Fibroblast of villous mesenchyme (primary cell): ENCODE measurements at regions not wholly inside any gene's neighbourhood (a gene's known extent, or its start where the extent isn't known, plus 50 kb on each side); places are given as distances from the start of the nearest gene placed in this dataset.
"Not testable (repeated sequence)": the region's sequence is repeated elsewhere in the genome, so short reads cannot be mapped to it uniquely, and the experiment has no call there.

ENCODE experiments used
- DNase-seq: peaks from one replicate; pipeline ENCODE4 v3.0.0-alpha.2; 2010; ENCODE audit warnings: low read depth
- H3K4me3 ChIP-seq: 2 replicates; pipeline ENCODE4 v1.5.1; 2011; ENCODE audit warnings: low read depth, mild to moderate bottlenecking, low read length
- CTCF ChIP-seq: IDR thresholded peaks from 2 replicates; pipeline ENCODE4 v1.5.1; 2012; ENCODE audit warnings: low read depth, mild to moderate bottlenecking, low read length; ENCODE audit not compliant: insufficient read depth

GRCh38 chr7:159335181-159335926, 190.7 kb upstream of the VIPR2 start:
- H3K4me3 ChIP-seq: peak overlapping the region; percentile 52
- DNase-seq: not testable (repeated sequence)

- not testable (repeated sequence) for H3K4me3 ChIP-seq, DNase-seq
These were observed 188.3 kb upstream of the VIPR2 start for GRCh38 chr7:159332854-159333479.

- no peak for TF ChIP-seq CTCF
- no peak overlapping the region for H3K4me3 ChIP-seq
- no peak for DNase-seq
These were observed 186.8 kb upstream of the VIPR2 start for GRCh38 chr7:159331462-159331861.

GRCh38 chr7:159329818-159330378, 185.2 kb upstream of the VIPR2 start:
- TF ChIP-seq CTCF: no peak
- no peak for DNase-seq
- H3K4me3 ChIP-seq: no peak overlapping the region

- TF ChIP-seq CTCF: no peak
- DNase-seq: no peak
- no peak overlapping the region for H3K4me3 ChIP-seq
These were observed 183.4 kb upstream of the VIPR2 start for GRCh38 chr7:159328096-159328495.

GRCh38 chr7:159323359-159323758, 178.7 kb upstream of the VIPR2 start:
- no peak for DNase-seq
- no peak for TF ChIP-seq CTCF
- H3K4me3 ChIP-seq: no peak overlapping the region

GRCh38 chr7:159321278-159321677, 176.6 kb upstream of the VIPR2 start:
- TF ChIP-seq CTCF: no peak
- no peak for DNase-seq

More at GRCh38 chr7:159321278-159321677, 176.6 kb upstream of the VIPR2 start:
- H3K4me3 ChIP-seq: no peak overlapping the region
